Stomach smooth muscle (tissue), 2 donors: ENCODE measurements at regions not wholly inside any gene's neighbourhood (a gene's known extent, or its start where the extent isn't known, plus 50 kb on each side); places are given as distances from the start of the nearest gene placed in this dataset.
"Not testable (repeated sequence)": the region's sequence is repeated elsewhere in the genome, so short reads cannot be mapped to it uniquely, and the experiment has no call there.

ENCODE experiments used
- H3K27ac ChIP-seq: one replicate; pipeline ENCODE4 v1.7.0; 2013; ENCODE audit warnings: mild to moderate bottlenecking, low read length, inconsistent platforms
- H3K27me3 ChIP-seq, 2 donors: one replicate each; pipeline ENCODE4 v1.7.0; 2013; ENCODE audit warnings: low read length in 2 of 2; ENCODE audit not compliant: insufficient read depth in 2 of 2, control insufficient read depth in 1 of 2
- H3K36me3 ChIP-seq, 2 donors: one replicate each; pipeline ENCODE4 v1.7.0; 2013; ENCODE audit warnings: low read length in 2 of 2; ENCODE audit not compliant: control insufficient read depth in 2 of 2, insufficient read depth in 2 of 2
- H3K4me1 ChIP-seq: one replicate; pipeline ENCODE4 v1.7.0; 2013; ENCODE audit warnings: low read length; ENCODE audit not compliant: control insufficient read depth, insufficient read depth
- H3K4me3 ChIP-seq, 2 donors: one replicate each; pipeline ENCODE4 v1.7.0; 2013; ENCODE audit warnings: low read length in 2 of 2
- H3K9ac ChIP-seq, 2 donors: one replicate each; pipeline ENCODE4 v1.7.0; 2013; ENCODE audit warnings: low read length in 2 of 2, mild to moderate bottlenecking in 1 of 2
- H3K9me3 ChIP-seq, 2 donors: one replicate each; pipeline ENCODE4 v1.7.0; 2013; ENCODE audit warnings: low read length in 2 of 2; ENCODE audit not compliant: control insufficient read depth in 2 of 2
- donor health status: healthy.
- donor health status: Pancreatic carcinoma.

GRCh38 chr2:37793004-37793403 lies 121.6 kb upstream of the CDC42EP3 start:
- Histone ChIP-seq H3K27ac (no peak overlapping the region), H3K36me3 (no peaks in the 10 kb centered on the region), H3K9me3 (peaks cover 2 to 7% of the 10 kb centered on the region in 2 donors), H3K9ac (no peak overlapping the region), H3K4me1 (peaks cover 9% of the 10 kb centered on the region), H3K4me3 (no peak overlapping the region), H3K27me3 (no peaks in the 10 kb centered on the region)

GRCh38 chr2:37794717-37795116 lies 123.3 kb upstream of the CDC42EP3 start:
- Histone ChIP-seq H3K4me1 (peaks cover 17% of the 10 kb centered on the region), H3K27ac (no peak overlapping the region), H3K36me3 (no peaks in the 10 kb centered on the region)

GRCh38 chr2:37795456-37795855 lies 124.0 kb upstream of the CDC42EP3 start:
- Histone ChIP-seq H3K9ac (no peak overlapping the region), H3K27me3 (no peaks in the 10 kb centered on the region), H3K9me3 (no peaks in the 10 kb centered on the region), H3K27ac (no peak overlapping the region), H3K4me1 (peaks cover 17% of the 10 kb centered on the region), H3K4me3 (no peak overlapping the region), H3K36me3 (no peaks in the 10 kb centered on the region)

More at GRCh38 chr2:37794717-37795116, 123.3 kb upstream of the CDC42EP3 start:
- Histone ChIP-seq H3K4me3 (no peak overlapping the region), H3K9me3 (no peaks in the 10 kb centered on the region), H3K27me3 (no peaks in the 10 kb centered on the region), H3K9ac (no peak overlapping the region)

- Histone ChIP-seq H3K4me1 (peaks cover 17% of the 10 kb centered on the region), H3K27me3 (no peaks in the 10 kb centered on the region), H3K36me3 (no peaks in the 10 kb centered on the region), H3K4me3 (no peak overlapping the region), H3K27ac (no peak overlapping the region), H3K9me3 (no peaks in the 10 kb centered on the region), H3K9ac (no peak overlapping the region)
Observed at GRCh38 chr2:37795938-37796337, 124.5 kb upstream of the CDC42EP3 start.

GRCh38 chr2:37796481-37796880 lies 125.0 kb upstream of the CDC42EP3 start:
- H3K4me1 ChIP-seq: peaks cover 17% of the 10 kb centered on the region
- no peaks in the 10 kb centered on the region for H3K27me3 ChIP-seq
- no peak overlapping the region for H3K9ac ChIP-seq
- H3K36me3 ChIP-seq: no peaks in the 10 kb centered on the region
- no peak overlapping the region for H3K4me3 ChIP-seq
- no peak overlapping the region for H3K27ac ChIP-seq
- H3K9me3 ChIP-seq: no peaks in the 10 kb centered on the region

GRCh38 chr2:37797081-37797480 lies 125.6 kb upstream of the CDC42EP3 start:
- Histone ChIP-seq H3K4me3 (no peak overlapping the region), H3K36me3 (no peaks in the 10 kb centered on the region), H3K27me3 (no peaks in the 10 kb centered on the region), H3K27ac (no peak overlapping the region), H3K9ac (no peak overlapping the region), H3K9me3 (no peaks in the 10 kb centered on the region), H3K4me1 (peaks cover 17% of the 10 kb centered on the region)

- Histone ChIP-seq H3K9me3 (no peaks in the 10 kb centered on the region), H3K4me1 (peaks cover 14% of the 10 kb centered on the region), H3K27me3 (no peaks in the 10 kb centered on the region), H3K27ac (no peak overlapping the region), H3K36me3 (no peaks in the 10 kb centered on the region), H3K9ac (no peak overlapping the region), H3K4me3 (no peak overlapping the region)
Observed at GRCh38 chr2:37798315-37799005, 126.6 kb upstream of the RMDN2 start.

- Histone ChIP-seq H3K9ac (no peak overlapping the region), H3K4me3 (no peak overlapping the region), H3K27me3 (no peaks in the 10 kb centered on the region), H3K36me3 (no peaks in the 10 kb centered on the region), H3K9me3 (no peaks in the 10 kb centered on the region), H3K27ac (no peak overlapping the region), H3K4me1 (peaks cover 14% of the 10 kb centered on the region)
Observed at GRCh38 chr2:37800176-37800858, 124.8 kb upstream of the RMDN2 start.

GRCh38 chr2:37802211-37802752 lies 122.8 kb upstream of the RMDN2 start:
- Histone ChIP-seq H3K27ac (no peak overlapping the region), H3K4me1 (peaks cover 10% of the 10 kb centered on the region), H3K9me3 (no peaks in the 10 kb centered on the region), H3K27me3 (no peaks in the 10 kb centered on the region), H3K36me3 (no peaks in the 10 kb centered on the region), H3K4me3 (no peak overlapping the region), H3K9ac (no peak overlapping the region)

GRCh38 chr2:37802899-37803379 lies 122.1 kb upstream of the RMDN2 start:
- no peak overlapping the region for H3K27ac ChIP-seq
- H3K9me3 ChIP-seq: no peaks in the 10 kb centered on the region
- no peak overlapping the region for H3K9ac ChIP-seq
- peaks cover 9% of the 10 kb centered on the region for H3K4me1 ChIP-seq
- H3K27me3 ChIP-seq: no peaks in the 10 kb centered on the region
- no peaks in the 10 kb centered on the region for H3K36me3 ChIP-seq
- H3K4me3 ChIP-seq: no peak overlapping the region

- peaks cover 10% of the 10 kb centered on the region for H3K4me1 ChIP-seq
- not testable (repeated sequence) for H3K9me3 ChIP-seq, H3K27ac ChIP-seq, H3K36me3 ChIP-seq, H3K27me3 ChIP-seq, H3K4me3 ChIP-seq, H3K9ac ChIP-seq
Observed at GRCh38 chr2:37806004-37806403, 119.1 kb upstream of the RMDN2 start.
